ENCODE measurements at regions not wholly inside any gene's neighbourhood (a gene's known extent, or its start where the extent isn't known, plus 50 kb on each side); places are given as distances from the start of the nearest gene placed in this dataset.

GRCh38 chr1:108050911-108051629 lies 86.1 kb upstream of the VAV3 start:
- TF ChIP-seq CTCF (IDR thresholded peaks at IDR 0.05) (no peak), POLR2A (IDR thresholded peaks at IDR 0.05) (no peak)

Data from suprapubic skin (tissue), 3 donors.